RPMI8226 (cell line): ENCODE measurements at regions not wholly inside any gene's neighbourhood (a gene's known extent, or its start where the extent isn't known, plus 50 kb on each side); places are given as distances from the start of the nearest gene placed in this dataset.
"Not testable (repeated sequence)": the region's sequence is repeated elsewhere in the genome, so short reads cannot be mapped to it uniquely, and the experiment has no call there.

Source experiments
- DNase-seq: peaks from one replicate; pipeline ENCODE4 v3.0.0-alpha.2; 2015

- not testable (repeated sequence) for DNase-seq
Observed at GRCh38 chr1:214095896-214096295, 108.1 kb downstream of the PROX1 start.

- DNase-seq = no peak
Observed at GRCh38 chr1:214101246-214101645, 113.5 kb downstream of the PROX1 start.

GRCh38 chr1:214101828-214102227 is 114.1 kb downstream of the PROX1 start:
- DNase-seq = no peak

- DNase-seq = no peak
Observed at GRCh38 chr1:214102907-214103306, 115.1 kb downstream of the PROX1 start.

- no peak for DNase-seq
Observed at GRCh38 chr1:214103778-214104177, 116.0 kb downstream of the PROX1 start.

- DNase-seq = no peak
Observed at GRCh38 chr1:214106375-214106774, 118.6 kb downstream of the PROX1 start.

GRCh38 chr1:214107322-214108096 is 119.7 kb downstream of the PROX1 start:
- peak; percentile 26 for DNase-seq

GRCh38 chr1:214108097-214108446 is 120.3 kb downstream of the PROX1 start:
- DNase-seq = no peak

GRCh38 chr1:214111796-214112195 is 124.0 kb downstream of the PROX1 start:
- DNase-seq = no peak

- no peak for DNase-seq
Observed at GRCh38 chr1:214116258-214116657, 128.5 kb downstream of the PROX1 start.

GRCh38 chr1:214117780-214118179 is 130.0 kb downstream of the PROX1 start:
- no peak for DNase-seq

GRCh38 chr1:214120191-214120590 is 132.4 kb downstream of the PROX1 start:
- no peak for DNase-seq

GRCh38 chr1:214120951-214121350 is 133.2 kb downstream of the PROX1 start:
- no peak for DNase-seq

GRCh38 chr1:214122110-214122509 is 134.3 kb downstream of the PROX1 start:
- no peak for DNase-seq

GRCh38 chr1:214123061-214123784 is 135.4 kb downstream of the PROX1 start:
- peak; percentile 80 for DNase-seq

GRCh38 chr1:214124281-214124805 is 136.6 kb downstream of the PROX1 start:
- DNase-seq = no peak

- no peak for DNase-seq
Observed at GRCh38 chr1:214124915-214125314, 137.1 kb downstream of the PROX1 start.

GRCh38 chr1:214125819-214126218 is 138.0 kb downstream of the PROX1 start:
- DNase-seq = no peak

- no peak for DNase-seq
Observed at GRCh38 chr1:214126697-214127146, 138.9 kb downstream of the PROX1 start.

- DNase-seq = no peak
Observed at GRCh38 chr1:214127705-214128104, 139.9 kb downstream of the PROX1 start.

GRCh38 chr1:214135886-214136285 is 145.1 kb upstream of the SMYD2 start:
- no peak for DNase-seq

- no peak for DNase-seq
Observed at GRCh38 chr1:214136324-214136919, 144.5 kb upstream of the SMYD2 start.

GRCh38 chr1:214141486-214141885 is 139.5 kb upstream of the SMYD2 start:
- DNase-seq = no peak
